ENCODE measurements at regions not wholly inside any gene's neighbourhood (a gene's known extent, or its start where the extent isn't known, plus 50 kb on each side); places are given as distances from the start of the nearest gene placed in this dataset.

GRCh38 chr5:110019780-110020179 is 330.1 kb downstream of the MAN2A1 start:
- no peak overlapping the region for H3K27ac Mint-ChIP-seq
- H3K23me2 ChIP-seq (ENCODE audit: insufficient read length, low read depth, low read length, poor library complexity, severe bottlenecking) = no peaks in the 10 kb centered on the region
- H3K9ac ChIP-seq (ENCODE audit: extremely low read depth, insufficient read length, low read length) = no peak overlapping the region
- H3K4me1 Mint-ChIP-seq = peaks cover 0 to 5% of the 10 kb centered on the region in 2 experiments; a peak in 3 of 4 replicates
- H2AK5ac ChIP-seq (ENCODE audit: insufficient read length, low read length) = no peak overlapping the region
- H3K27me3 Mint-ChIP-seq (ENCODE audit: low read depth) = no peaks in the 10 kb centered on the region
- H3K18ac ChIP-seq (ENCODE audit: insufficient read length, low read depth, low read length) = no peak overlapping the region
- no peak overlapping the region for H2BK12ac ChIP-seq (ENCODE audit: insufficient read length, low read depth, low read length)
- no peaks in the 10 kb centered on the region for H3K4me1 ChIP-seq (ENCODE audit: insufficient read depth, low read length)
- WGBS (ENCODE audit: extremely low coverage, insufficient read length, low lambda C conversion rate) = no CpG with 5 or more reads among the region's 4 CpGs
- no peak overlapping the region for H3K4ac ChIP-seq (ENCODE audit: low read depth, low read length)
- H4K8ac ChIP-seq (replicated peaks; ENCODE audit: insufficient read length, low read depth, low read length) = no peak overlapping the region
- no peak overlapping the region for H3K27ac ChIP-seq (ENCODE audit: insufficient read length, low read depth, low read length)
- no peaks in the 10 kb centered on the region; a peak in 1 of 7 replicates for H3K36me3 Mint-ChIP-seq (ENCODE audit: insufficient read depth in 1 of 3, low read depth in 3 of 3)
- H3K9me3 ChIP-seq (ENCODE audit: control insufficient read depth, low read depth, low read length) = no peaks in the 10 kb centered on the region
- no peaks in the 10 kb centered on the region for H3K27me3 ChIP-seq (ENCODE audit: insufficient read depth, low read length)
- H3K9me3 Mint-ChIP-seq = no peaks in the 10 kb centered on the region; a peak in 1 of 5 replicates
- no peak overlapping the region for H4K5ac ChIP-seq (ENCODE audit: insufficient read length, low read depth, low read length)
- TF ChIP-seq CTCF (conservative IDR thresholded peaks at IDR 0.05) = no peak
- H4K91ac ChIP-seq (ENCODE audit: insufficient read length, low read depth, low read length) = no peak overlapping the region
- no peak overlapping the region for H2BK20ac ChIP-seq (ENCODE audit: low read depth, low read length, poor library complexity, severe bottlenecking)
- H3K79me1 ChIP-seq (ENCODE audit: insufficient read depth, low read depth, low read length, poor library complexity, severe bottlenecking) = no peaks in the 10 kb centered on the region
- H2BK15ac ChIP-seq (ENCODE audit: low read depth, low read length) = no peak overlapping the region
- H2BK120ac ChIP-seq (ENCODE audit: low read depth, low read length, poor library complexity, severe bottlenecking) = no peak overlapping the region
- no peak overlapping the region for H3K56ac ChIP-seq (ENCODE audit: insufficient read length, low read depth, low read length)
- no peaks in the 10 kb centered on the region for H3K79me2 ChIP-seq (ENCODE audit: insufficient read depth, low read length)
- H3T11ph ChIP-seq (ENCODE audit: low read length) = no peak overlapping the region
- H3K23ac ChIP-seq (ENCODE audit: insufficient read length, low read depth, low read length) = no peak overlapping the region
- no peak for DNase-seq
- no peak overlapping the region for H2AFZ ChIP-seq (ENCODE audit: low read length)
- no peaks in the 10 kb centered on the region for H4K20me1 ChIP-seq (ENCODE audit: control insufficient read depth, insufficient read depth, insufficient read length)
- no peak overlapping the region for H2BK5ac ChIP-seq (ENCODE audit: insufficient read length, low read length)
- H3K4me3 Mint-ChIP-seq = no peak overlapping the region
- H3K14ac ChIP-seq (ENCODE audit: insufficient read depth, low read length) = no peak overlapping the region
- H3K4me2 ChIP-seq (ENCODE audit: insufficient read depth, insufficient read length, low read length) = no peak overlapping the region

Data from H9 (cell line).